GM12878 (cell line): ENCODE measurements at regions not wholly inside any gene's neighbourhood (a gene's known extent, or its start where the extent isn't known, plus 50 kb on each side); places are given as distances from the start of the nearest gene placed in this dataset.

Experiments
- ATAC-seq: fragments of 200-7000 bp; cut with Tn5 transposase; 3 replicates; pipeline ENCODE4 v1.9.1; 2020; ENCODE audit warnings: mild to moderate bottlenecking, moderate library complexity
- BruUV-seq: library from RNA; stranded (reverse); fragments of 400-500 nt; replicated peaks from 2 replicates; lab custom pipeline; 2021; lab: Mats Ljungman, UMichigan
- CTCF ChIA-PET: fragments of 300-600 bp; sonication (Branson Sonifier 250); formaldehyde crosslinking; extraction: SDS; loops from one replicate; lab custom pipeline; 2021; ENCODE audit warnings: inconsistent platforms; lab: Yijun Ruan, JAX
- POLR2A ChIA-PET: fragments of 350-600 bp; formaldehyde crosslinking; extraction: SDS; loops from one replicate; lab custom pipeline; 2021; ENCODE audit warnings: inconsistent platforms; lab: Charles Lee
- RAD21 ChIA-PET: fragments of 300-600 bp; sonication (Branson Sonifier 250); formaldehyde crosslinking; loops from one replicate; lab custom pipeline; 2023; ENCODE audit warnings: antibody characterized with exemption; ENCODE audit not compliant: unreplicated experiment; lab: Charles Lee
- SMC1A ChIA-PET: fragments of 300-600 bp; sonication (Branson Sonifier 250); formaldehyde crosslinking; loops from one replicate; lab custom pipeline; 2023; ENCODE audit not compliant: unreplicated experiment, uncharacterized antibody; lab: Charles Lee
- DNase-seq: peaks from one replicate; pipeline ENCODE4 v3.0.0-alpha.2; 2011; ENCODE audit warnings: low read depth, low spot score
- FAIRE-seq: peaks from 3 replicates; lab custom pipeline; 2011; peaks lifted over from hg19 to GRCh38; lab: Jason Lieb, UNC
- H2AFZ ChIP-seq: 2 replicates; pipeline ENCODE4 v1.6.0; 2011; ENCODE audit warnings: low read depth, low read length, control low read depth; ENCODE audit not compliant: control insufficient read depth
- H3K27ac ChIP-seq: 2 replicates; pipeline ENCODE4 v1.5.1; 2011; ENCODE audit warnings: control low read depth; ENCODE audit not compliant: control insufficient read depth, insufficient read depth
- H3K27me3 ChIP-seq, 2 experiments: replicated peaks in 1 of 2; 2 replicates each; pipeline versions ENCODE4 v1.6.0 to v1.6.1; 2011; ENCODE audit warnings: low read length in 1 of 2; ENCODE audit not compliant: control insufficient read depth in 2 of 2, insufficient read depth in 2 of 2
- H3K36me3 ChIP-seq, 2 experiments: 2 replicates each; pipeline ENCODE4 v1.5.1; 2011; ENCODE audit warnings: low read length in 1 of 2; ENCODE audit not compliant: control insufficient read depth in 2 of 2, insufficient read depth in 2 of 2
- H3K4me1 ChIP-seq: 2 replicates; pipeline ENCODE4 v1.6.1; 2011; ENCODE audit warnings: mild to moderate bottlenecking, low read length, moderate library complexity, mixed read lengths; ENCODE audit not compliant: control insufficient read depth, insufficient read depth
- H3K4me2 ChIP-seq: 2 replicates; pipeline ENCODE4 v1.6.0; 2011; ENCODE audit warnings: control low read depth; ENCODE audit not compliant: control insufficient read depth, insufficient read depth
- H3K4me3 ChIP-seq: fragments of 200-600 bp; sonication (generic); 2 replicates; pipeline ENCODE4 v1.5.1; 2016
- H3K79me2 ChIP-seq: 2 replicates; pipeline ENCODE4 v1.6.0; 2011; ENCODE audit warnings: low read length; ENCODE audit not compliant: control insufficient read depth, insufficient read depth
- H3K9ac ChIP-seq: 2 replicates; pipeline ENCODE4 v1.8.0; 2011; ENCODE audit warnings: low read length, control low read depth, mixed read lengths; ENCODE audit not compliant: control insufficient read depth, insufficient read depth
- H3K9me3 ChIP-seq: replicated peaks from 3 replicates; pipeline ENCODE4 v1.5.1; 2011; ENCODE audit warnings: mild to moderate bottlenecking, low read length; ENCODE audit not compliant: control insufficient read depth, insufficient read depth
- H4K20me1 ChIP-seq: 2 replicates; pipeline ENCODE4 v1.6.0; 2011; ENCODE audit not compliant: control insufficient read depth, insufficient read depth
- DPF2 ChIP-seq: fragments of 450-650 bp; IDR thresholded peaks from 2 replicates; pipeline ENCODE4 v1.6.1; 2017; ENCODE audit warnings: mild to moderate bottlenecking
- E4F1 ChIP-seq: fragments of 450-650 bp; IDR thresholded peaks from 2 replicates; pipeline ENCODE4 v1.6.1; 2018; ENCODE audit warnings: borderline replicate concordance, mild to moderate bottlenecking; ENCODE audit not compliant: partially characterized antibody
- ESRRA ChIP-seq: IDR thresholded peaks from 2 replicates; pipeline ENCODE4 v1.6.1; 2012; ENCODE audit warnings: mild to moderate bottlenecking, low read length, improper control_type of control experiment
- EZH2 ChIP-seq: IDR thresholded peaks from 2 replicates; pipeline ENCODE4 v1.6.1; 2012; ENCODE audit warnings: low read depth, mild to moderate bottlenecking, control low read depth, inconsistent platforms, low read length, borderline replicate concordance; ENCODE audit not compliant: control insufficient read depth
- FOS ChIP-seq: IDR thresholded peaks from 3 replicates; pipeline ENCODE4 v1.6.1; 2011; ENCODE audit warnings: borderline replicate concordance; ENCODE audit not compliant: insufficient read length; ENCODE audit errors: extremely low read depth
- IKZF1 ChIP-seq: fragments of 450-650 bp; conservative IDR thresholded peaks from 2 replicates; pipeline ENCODE4 v1.6.1; 2017; ENCODE audit warnings: antibody characterized with exemption, mild to moderate bottlenecking
- MEF2A ChIP-seq: IDR thresholded peaks from 2 replicates; pipeline ENCODE4 v1.6.1; 2011; ENCODE audit warnings: low read depth, mild to moderate bottlenecking, low read length, moderate library complexity; ENCODE audit not compliant: insufficient read depth
- SMAD5 ChIP-seq: IDR thresholded peaks from 2 replicates; pipeline ENCODE4 v1.6.1; 2016; ENCODE audit warnings: antibody characterized with exemption, low read depth
- STAT1 ChIP-seq: fragments of 450-650 bp; conservative IDR thresholded peaks from 2 replicates; pipeline ENCODE4 v1.6.1; 2014; ENCODE audit warnings: antibody characterized with exemption, mild to moderate bottlenecking
- WGBS: methylation state at CpG from one replicate; pipeline ENCODE4 v1.1.6; 2016; ENCODE audit warnings: low lambda C conversion rate; ENCODE audit not compliant: insufficient replicate concordance, insufficient coverage; ENCODE audit errors: missing lambda C conversion rate; 5-methylcytosine and 5-hydroxymethylcytosine counted together
- in situ Hi-C: fragments of 300-500 bp; cut with MboI; formaldehyde crosslinking; loops from 9 replicates; pipeline ENCODE4 v1.14.3; 2018; ENCODE audit warnings: mixed read lengths
- intact Hi-C: fragments of 100-400 bp; cut with micrococcal nuclease; formaldehyde crosslinking; loops from one replicate; pipeline ENCODE4 v1.14.2; 2022; ENCODE audit not compliant: unreplicated experiment

GRCh38 chr7:3234851-3235250 is 66.2 kb upstream of the SDK1 start:
- Histone ChIP-seq H3K4me1 (no peaks in the 10 kb centered on the region), H3K27me3 (no peaks in the 10 kb centered on the region), H3K27ac (no peak overlapping the region), H3K9me3 (no peaks in the 10 kb centered on the region), H3K79me2 (no peaks in the 10 kb centered on the region), H3K4me2 (no peak overlapping the region), H3K36me3 (no peaks in the 10 kb centered on the region), H3K9ac (no peak overlapping the region), H2AFZ (no peak overlapping the region), H3K4me3 (no peak overlapping the region), H4K20me1 (no peaks in the 10 kb centered on the region)
- no peak for DNase-seq
- ChIA-PET POLR2A (no interaction called here), RAD21 (no interaction called here), CTCF (no interaction called here), SMC1A (no interaction called here)
- in situ Hi-C loops (no loop called here), intact Hi-C loops (no loop called here)
- 49% methylated on average over 3 of the region's 3 CpGs for WGBS
- no TSS peak for BruUV-seq
- ATAC-seq = no peak
- TF ChIP-seq EZH2 (no peak), E4F1 (no peak), STAT1 (no peak), IKZF1 (no peak)
- no peak for FAIRE-seq

- in situ Hi-C loops = no loop called here
- Histone ChIP-seq H2AFZ (no peak overlapping the region), H3K4me2 (no peak overlapping the region), H3K79me2 (no peaks in the 10 kb centered on the region), H3K9me3 (no peaks in the 10 kb centered on the region), H3K4me3 (no peak overlapping the region), H3K9ac (no peak overlapping the region), H3K36me3 (no peaks in the 10 kb centered on the region), H3K27me3 (no peaks in the 10 kb centered on the region), H3K4me1 (no peaks in the 10 kb centered on the region), H3K27ac (no peak overlapping the region), H4K20me1 (no peaks in the 10 kb centered on the region)
- ChIA-PET POLR2A (no interaction called here), CTCF (no interaction called here), SMC1A (no interaction called here), RAD21 (no interaction called here)
- TF ChIP-seq ESRRA (no peak), MEF2A (no peak), DPF2 (no peak), SMAD5 (no peak), FOS (no peak)
- FAIRE-seq = no peak
- no peak for DNase-seq
- 28% methylated on average over 4 of the region's 4 CpGs for WGBS
- no peak for ATAC-seq
- no TSS peak for BruUV-seq
- intact Hi-C loops = no loop called here
Observed at GRCh38 chr7:3235322-3235721, 65.7 kb upstream of the SDK1 start.
